Duodenal mucosa (tissue), 2 donors: ENCODE measurements at regions not wholly inside any gene's neighbourhood (a gene's known extent, or its start where the extent isn't known, plus 50 kb on each side); places are given as distances from the start of the nearest gene placed in this dataset.

ENCODE experiments used
- H3K27ac ChIP-seq: one replicate; pipeline ENCODE4 v1.7.0; 2013; ENCODE audit warnings: low read depth, low read length
- H3K27me3 ChIP-seq, 2 donors: one replicate each; pipeline ENCODE4 v1.7.0; 2013; ENCODE audit warnings: low read length in 2 of 2, control low read depth in 1 of 2; ENCODE audit not compliant: insufficient read depth in 2 of 2, control insufficient read depth in 1 of 2
- H3K36me3 ChIP-seq, 2 donors: one replicate each; pipeline ENCODE4 v1.7.0; 2013; ENCODE audit warnings: low read length in 2 of 2, control low read depth in 1 of 2; ENCODE audit not compliant: insufficient read depth in 2 of 2, control insufficient read depth in 1 of 2
- H3K4me1 ChIP-seq, 2 donors: one replicate each; pipeline ENCODE4 v1.7.0; 2013; ENCODE audit warnings: low read length in 2 of 2, control low read depth in 1 of 2; ENCODE audit not compliant: insufficient read depth in 2 of 2, control insufficient read depth in 1 of 2
- H3K4me3 ChIP-seq, 2 donors: one replicate each; pipeline ENCODE4 v1.7.0; 2013; ENCODE audit warnings: low read length in 2 of 2, low read depth in 1 of 2
- H3K9ac ChIP-seq, 2 donors: one replicate each; pipeline ENCODE4 v1.7.0; 2013; ENCODE audit warnings: low read length in 2 of 2, low read depth in 1 of 2
- H3K9me3 ChIP-seq, 2 donors: one replicate each; pipeline ENCODE4 v1.7.0; 2013; ENCODE audit warnings: low read length in 2 of 2, control low read depth in 1 of 2; ENCODE audit not compliant: control insufficient read depth in 1 of 2

DNA sequence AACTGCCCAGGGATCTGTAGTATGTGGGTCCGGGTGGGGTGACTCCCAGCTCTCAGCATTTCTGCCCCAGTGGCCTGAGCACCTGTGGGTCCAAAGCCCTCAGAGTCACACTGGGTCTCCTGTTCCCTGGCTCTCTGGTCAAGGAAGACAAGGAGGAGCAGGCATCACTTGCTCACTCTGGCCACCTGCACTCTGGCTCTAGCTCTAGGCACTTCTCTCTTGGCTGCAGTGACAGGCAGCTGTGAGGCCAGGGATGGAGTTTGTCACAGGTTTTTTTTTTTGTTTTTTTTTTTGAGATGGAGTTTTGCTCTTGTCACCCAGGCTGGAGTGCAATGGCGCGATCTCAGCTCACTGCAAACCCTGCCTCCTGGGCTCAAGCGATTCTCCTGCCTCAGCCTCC is 84.6 kb downstream of the HS1BP3 start:
- no peaks in the 10 kb centered on the region for H3K36me3 ChIP-seq
- no peaks in the 10 kb centered on the region for H3K27me3 ChIP-seq
- H3K9ac ChIP-seq: no peak overlapping the region
- no peaks in the 10 kb centered on the region for H3K9me3 ChIP-seq
- peaks cover 5 to 8% of the 10 kb centered on the region in 2 donors for H3K4me1 ChIP-seq
- no peak overlapping the region for H3K27ac ChIP-seq
- no peak overlapping the region for H3K4me3 ChIP-seq

DNA sequence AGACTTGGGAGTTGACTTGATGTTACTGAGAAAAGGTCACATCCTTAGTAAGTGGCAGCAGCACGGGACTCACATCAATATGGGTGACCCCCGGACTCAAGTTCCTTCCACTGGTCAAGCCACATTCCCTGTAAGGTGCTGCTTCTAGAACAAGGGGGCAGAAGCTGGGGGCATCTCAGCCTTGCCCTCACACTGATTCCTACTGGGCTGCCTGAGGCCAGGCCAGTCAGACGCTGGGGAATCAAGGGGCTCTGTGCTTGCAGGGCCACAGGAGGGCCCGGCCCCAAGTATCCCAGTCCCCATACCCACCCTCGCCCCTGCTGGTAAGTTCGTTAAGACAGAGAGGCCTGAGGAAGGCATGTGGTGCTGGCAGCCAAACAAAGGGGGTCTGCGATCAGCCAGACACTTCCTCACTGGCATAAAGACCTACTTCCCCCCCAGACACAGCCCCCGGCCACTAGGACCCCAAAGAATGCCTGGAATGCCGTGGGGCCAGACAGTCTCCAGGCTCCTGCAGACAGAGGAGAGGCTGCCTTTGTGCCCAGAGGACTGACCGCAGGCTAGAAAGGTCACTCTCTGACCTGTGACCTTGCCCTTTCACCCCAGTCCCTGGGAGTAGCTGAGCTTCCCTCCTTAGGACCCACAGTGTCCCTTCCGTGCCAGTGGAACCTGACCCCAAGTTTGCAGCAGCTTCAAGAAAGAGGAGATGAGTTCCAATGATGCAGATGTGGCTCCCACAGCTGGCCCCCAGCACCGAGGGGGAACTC is 83.6 kb downstream of the HS1BP3 start:
- Histone ChIP-seq H3K27me3 (no peaks in the 10 kb centered on the region), H3K27ac (no peak overlapping the region), H3K4me1 (peaks cover 12% of the 10 kb centered on the region in 2 donors)

More for the DNA sequence above, 83.6 kb downstream of the HS1BP3 start:
- Histone ChIP-seq H3K9ac (no peak overlapping the region), H3K36me3 (no peaks in the 10 kb centered on the region), H3K9me3 (no peaks in the 10 kb centered on the region), H3K4me3 (no peak overlapping the region)
